IMR-90 (cell line): ENCODE measurements at regions not wholly inside any gene's neighbourhood (a gene's known extent, or its start where the extent isn't known, plus 50 kb on each side); places are given as distances from the start of the nearest gene placed in this dataset.

Experiments used
- ATAC-seq: fragments of 200-7000 bp; cut with Tn5 transposase; 2 replicates; pipeline ENCODE4 v1.9.1; 2020; ENCODE audit warnings: low read depth, mild to moderate bottlenecking, moderate library complexity
- BruUV-seq: library from RNA; stranded (reverse); fragments of 400-500 nt; replicated peaks from 2 replicates; lab custom pipeline; 2021; lab: Mats Ljungman, UMichigan
- CTCF ChIA-PET: fragments of 300-600 bp; formaldehyde crosslinking; extraction: SDS; loops from one replicate; lab custom pipeline; 2021; ENCODE audit warnings: antibody characterized with exemption; lab: Yijun Ruan, JAX
- POLR2A ChIA-PET: fragments of 300-600 bp; sonication (Branson Sonifier 250); formaldehyde crosslinking; loops from one replicate; lab custom pipeline; 2022; ENCODE audit warnings: antibody characterized with exemption; ENCODE audit not compliant: unreplicated experiment; lab: Charles Lee
- DNase-seq: peaks from one replicate; pipeline ENCODE4 v3.0.0; 2013
- H2AFZ ChIP-seq: replicated peaks from 2 replicates; pipeline ENCODE3; 2013; ENCODE audit warnings: low read length, mild to moderate bottlenecking; ENCODE audit not compliant: poor library complexity
- H2AK5ac ChIP-seq: 2 replicates; pipeline ENCODE4 v1.6.1; 2013; ENCODE audit warnings: low read depth, low read length, inconsistent platforms
- H2AK9ac ChIP-seq: replicated peaks from 2 replicates; pipeline ENCODE3; 2013; ENCODE audit warnings: mild to moderate bottlenecking, low read depth, low read length, moderate library complexity; ENCODE audit not compliant: poor library complexity
- H2BK120ac ChIP-seq: 2 replicates; pipeline ENCODE4 v1.6.1; 2013; ENCODE audit warnings: low read depth, low read length, inconsistent platforms
- H2BK15ac ChIP-seq: 3 replicates; pipeline ENCODE4 v1.6.1; 2013; ENCODE audit warnings: low read depth, low read length, inconsistent platforms
- H2BK20ac ChIP-seq: 2 replicates; pipeline ENCODE4 v1.6.1; 2013; ENCODE audit warnings: low read depth, mild to moderate bottlenecking, inconsistent platforms, low read length, moderate library complexity
- H2BK5ac ChIP-seq: 2 replicates; pipeline ENCODE4 v1.6.1; 2013; ENCODE audit warnings: mild to moderate bottlenecking, low read depth, low read length, inconsistent platforms; ENCODE audit not compliant: poor library complexity, severe bottlenecking
- H3K14ac ChIP-seq: replicated peaks from 2 replicates; pipeline ENCODE4 v1.6.1; 2013; ENCODE audit warnings: low read depth, low read length, inconsistent platforms
- H3K18ac ChIP-seq: 2 replicates; pipeline ENCODE4 v1.6.1; 2013; ENCODE audit warnings: low read depth, low read length, control low read depth
- H3K23ac ChIP-seq: 2 replicates; pipeline ENCODE4 v1.6.1; 2013; ENCODE audit warnings: low read depth, low read length, inconsistent platforms
- H3K27ac ChIP-seq: 2 replicates; pipeline ENCODE4 v1.5.1; 2013; ENCODE audit warnings: mild to moderate bottlenecking, control low read depth, low read length; ENCODE audit not compliant: insufficient read depth
- H3K27me3 ChIP-seq: 2 replicates; pipeline ENCODE4 v1.6.1; 2013; ENCODE audit warnings: low read length; ENCODE audit not compliant: control insufficient read depth, insufficient read depth
- H3K36me3 ChIP-seq: 2 replicates; pipeline ENCODE4 v1.6.1; 2013; ENCODE audit warnings: low read length, mixed read lengths; ENCODE audit not compliant: control insufficient read depth, insufficient read depth
- H3K4ac ChIP-seq: 2 replicates; pipeline ENCODE4 v1.6.1; 2013; ENCODE audit warnings: low read depth, low read length, inconsistent platforms
- H3K4me1 ChIP-seq: 2 replicates; pipeline ENCODE4 v1.6.1; 2013; ENCODE audit warnings: low read length, mixed read lengths; ENCODE audit not compliant: control insufficient read depth, insufficient read depth
- H3K4me2 ChIP-seq: 2 replicates; pipeline ENCODE4 v1.6.1; 2013; ENCODE audit warnings: low read depth, mild to moderate bottlenecking, control low read depth, low read length, moderate library complexity
- H3K4me3 ChIP-seq: 2 replicates; pipeline ENCODE4 v1.5.1; 2013; ENCODE audit warnings: low read depth, mild to moderate bottlenecking, control low read depth, low read length, moderate library complexity; ENCODE audit not compliant: insufficient read depth
- H3K56ac ChIP-seq: 2 replicates; pipeline ENCODE4 v1.6.1; 2013; ENCODE audit warnings: low read length, inconsistent platforms; ENCODE audit not compliant: insufficient read depth; ENCODE audit errors: extremely low read depth
- H3K79me1 ChIP-seq, 2 experiments: 2 replicates each; pipeline ENCODE4 v1.6.1; 2013; ENCODE audit warnings: low read length in 2 of 2, inconsistent platforms in 1 of 2, low read depth in 1 of 2
- H3K9ac ChIP-seq: 2 replicates; pipeline ENCODE4 v1.6.1; 2013; ENCODE audit warnings: low read depth, low read length, control low read depth
- H3K9me1 ChIP-seq: 2 replicates; pipeline ENCODE4 v1.6.1; 2013; ENCODE audit warnings: low read length, inconsistent platforms; ENCODE audit not compliant: insufficient read depth
- H3K9me3 ChIP-seq: 2 replicates; pipeline ENCODE4 v1.6.1; 2013; ENCODE audit warnings: low read length; ENCODE audit not compliant: control insufficient read depth, insufficient read depth
- H4K20me1 ChIP-seq: 2 replicates; pipeline ENCODE4 v1.6.1; 2013; ENCODE audit warnings: low read length, inconsistent platforms; ENCODE audit not compliant: insufficient read depth
- H4K5ac ChIP-seq: 2 replicates; pipeline ENCODE4 v1.6.1; 2013; ENCODE audit warnings: mild to moderate bottlenecking, low read depth, low read length, control low read depth
- H4K8ac ChIP-seq, 2 experiments: 2 replicates each; pipeline ENCODE4 v1.6.1; 2013; ENCODE audit warnings: low read depth in 2 of 2, low read length in 2 of 2, control low read depth in 1 of 2, inconsistent platforms in 1 of 2
- H4K91ac ChIP-seq: 2 replicates; pipeline ENCODE4 v1.6.1; 2013; ENCODE audit warnings: low read depth, low read length, inconsistent platforms; ENCODE audit not compliant: insufficient read depth
- FOS ChIP-seq: fragments of 150-350 bp; IDR thresholded peaks from 2 replicates; pipeline ENCODE4 v1.6.1; 2016; ENCODE audit warnings: low read depth, low read length
- MAFK ChIP-seq: IDR thresholded peaks from 2 replicates; pipeline ENCODE4 v1.6.1; 2012; ENCODE audit warnings: low read depth, low read length, improper control_type of control experiment
- MAZ ChIP-seq: IDR thresholded peaks from 2 replicates; pipeline ENCODE4 v1.6.1; 2012; ENCODE audit warnings: low read depth, mild to moderate bottlenecking, low read length, improper control_type of control experiment, moderate library complexity, borderline replicate concordance
- RCOR1 ChIP-seq: IDR thresholded peaks from 2 replicates; pipeline ENCODE4 v1.6.1; 2012; ENCODE audit warnings: mild to moderate bottlenecking, low read length, improper control_type of control experiment; ENCODE audit not compliant: insufficient replicate concordance
- RFX5 ChIP-seq: IDR thresholded peaks from 2 replicates; pipeline ENCODE4 v1.8.0; 2012; ENCODE audit warnings: low read depth, mild to moderate bottlenecking, low read length, moderate library complexity
- SMC3 ChIP-seq: fragments of 150-350 bp; IDR thresholded peaks from 2 replicates; pipeline ENCODE4 v1.6.1; 2016; ENCODE audit warnings: low read depth, mild to moderate bottlenecking, antibody characterized with exemption, low read length, moderate library complexity
- WGBS, 2 experiments: methylation state at CpG; one replicate each; pipeline versions ENCODE4 v1.1.5 to v1.1.7; 2013; ENCODE audit warnings: missing lambda C conversion rate in 2 of 2; ENCODE audit not compliant: insufficient read length in 1 of 2; ENCODE audit errors: extremely low coverage in 2 of 2; 5-methylcytosine and 5-hydroxymethylcytosine counted together
- dilution Hi-C: fragments of 300-500 bp; cut with HindIII; formaldehyde crosslinking; loops from one replicate; pipeline ENCODE4 v1.14.3; 2018; ENCODE audit warnings: low sequenced_read_pairs; ENCODE audit not compliant: unreplicated experiment
- in situ Hi-C: fragments of 300-500 bp; cut with MboI; formaldehyde crosslinking; loops from 3 replicates; pipeline ENCODE4 v1.14.3; 2019; ENCODE audit warnings: low sequenced_read_pairs, inconsistent platforms, mixed read lengths
- intact Hi-C: fragments of 100-400 bp; cut with micrococcal nuclease; formaldehyde crosslinking; loops from 2 replicates; pipeline ENCODE4 v1.10.0; 2022
- TF ChIP-seq, protein P1 (sequence below): conservative IDR thresholded peaks from 2 replicates; pipeline ENCODE4 v1.5.1; 2012; ENCODE audit warnings: mild to moderate bottlenecking, low read depth, low read length, improper control_type of control experiment
- TF ChIP-seq, protein P2 (sequence below): fragments of 150-350 bp; IDR thresholded peaks from 2 replicates; pipeline ENCODE4 v1.6.1; 2017; ENCODE audit warnings: mild to moderate bottlenecking, antibody characterized with exemption, low read length, low read depth

DNA sequence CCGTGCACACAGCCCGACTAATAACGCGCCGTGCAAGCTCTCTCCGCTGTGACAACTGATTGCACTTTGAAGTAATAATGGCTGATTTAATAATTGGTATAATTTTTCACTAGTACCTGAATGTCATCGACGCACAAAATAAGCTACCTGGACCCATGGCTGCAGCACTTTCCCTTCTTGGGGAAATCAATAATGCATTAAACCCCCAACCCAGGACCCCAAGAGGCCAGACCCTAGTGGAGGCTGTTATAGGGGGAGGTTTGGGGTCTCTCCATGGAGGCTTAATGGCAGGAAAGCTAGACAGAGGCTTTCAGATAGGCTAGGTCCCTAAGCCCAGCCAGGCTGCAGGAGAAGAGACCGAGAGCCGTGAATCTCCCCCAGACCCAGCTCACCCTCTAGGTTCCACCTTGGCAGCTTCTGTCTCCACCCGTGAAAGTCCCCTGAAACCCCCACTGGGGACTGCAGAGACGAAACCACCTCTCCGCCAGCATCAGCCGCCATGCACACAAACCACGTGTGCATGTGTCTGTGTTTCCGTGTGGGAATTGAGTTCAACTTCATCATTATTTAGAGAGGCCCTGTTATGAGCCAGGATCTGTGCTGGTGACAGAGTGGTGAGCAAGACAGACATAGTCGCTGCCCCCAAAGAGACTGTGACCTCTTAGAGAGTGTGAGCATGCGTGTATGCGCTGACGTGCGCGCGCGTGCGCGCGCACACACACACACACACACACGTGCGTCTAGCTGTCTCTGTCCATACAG is 168.6 kb upstream of the MVB12B start:
- Histone ChIP-seq H3K36me3 (no peaks in the 10 kb centered on the region), H2AFZ (no peak overlapping the region), H4K91ac (no peak overlapping the region), H2BK120ac (no peak overlapping the region), H3K56ac (no peak overlapping the region; the same call in 1 of the 2 replicates), H4K20me1 (no peaks in the 10 kb centered on the region), H3K4ac (no peak overlapping the region), H3K9me1 (no peaks in the 10 kb centered on the region), H3K4me1 (no peaks in the 10 kb centered on the region), H4K8ac (no peak overlapping the region), H2AK5ac (no peak overlapping the region), H3K9ac (no peak overlapping the region), H2BK5ac (no peak overlapping the region), H3K79me1 (no peaks in the 10 kb centered on the region), H3K27ac (no peak overlapping the region), H3K14ac (no peak overlapping the region), H3K4me2 (no peak overlapping the region), H4K5ac (no peak overlapping the region), H3K18ac (no peak overlapping the region), H3K9me3 (no peaks in the 10 kb centered on the region), H3K23ac (no peak overlapping the region), H2BK15ac (no peak overlapping the region), H2BK20ac (no peak overlapping the region), H2AK9ac (no peak overlapping the region), H3K27me3 (peaks cover 23% of the 10 kb centered on the region; the same call in 1 of the 2 replicates), H3K4me3 (no peak overlapping the region)
- ChIA-PET CTCF (no interaction called here), POLR2A (interaction anchor here (0.5 kb wide), 1 partner anchor 247 kb away, joined by 3 read pairs; no protein-coding TSS in a partner anchor)
- no peak for TF ChIP-seq RFX5
- TF ChIP-seq, protein P1, sequence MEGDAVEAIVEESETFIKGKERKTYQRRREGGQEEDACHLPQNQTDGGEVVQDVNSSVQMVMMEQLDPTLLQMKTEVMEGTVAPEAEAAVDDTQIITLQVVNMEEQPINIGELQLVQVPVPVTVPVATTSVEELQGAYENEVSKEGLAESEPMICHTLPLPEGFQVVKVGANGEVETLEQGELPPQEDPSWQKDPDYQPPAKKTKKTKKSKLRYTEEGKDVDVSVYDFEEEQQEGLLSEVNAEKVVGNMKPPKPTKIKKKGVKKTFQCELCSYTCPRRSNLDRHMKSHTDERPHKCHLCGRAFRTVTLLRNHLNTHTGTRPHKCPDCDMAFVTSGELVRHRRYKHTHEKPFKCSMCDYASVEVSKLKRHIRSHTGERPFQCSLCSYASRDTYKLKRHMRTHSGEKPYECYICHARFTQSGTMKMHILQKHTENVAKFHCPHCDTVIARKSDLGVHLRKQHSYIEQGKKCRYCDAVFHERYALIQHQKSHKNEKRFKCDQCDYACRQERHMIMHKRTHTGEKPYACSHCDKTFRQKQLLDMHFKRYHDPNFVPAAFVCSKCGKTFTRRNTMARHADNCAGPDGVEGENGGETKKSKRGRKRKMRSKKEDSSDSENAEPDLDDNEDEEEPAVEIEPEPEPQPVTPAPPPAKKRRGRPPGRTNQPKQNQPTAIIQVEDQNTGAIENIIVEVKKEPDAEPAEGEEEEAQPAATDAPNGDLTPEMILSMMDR: no peak
- no peak for TF ChIP-seq SMC3
- no peak for TF ChIP-seq FOS
- no peak for TF ChIP-seq RCOR1
- no peak for TF ChIP-seq MAZ
- TF ChIP-seq, protein P2, sequence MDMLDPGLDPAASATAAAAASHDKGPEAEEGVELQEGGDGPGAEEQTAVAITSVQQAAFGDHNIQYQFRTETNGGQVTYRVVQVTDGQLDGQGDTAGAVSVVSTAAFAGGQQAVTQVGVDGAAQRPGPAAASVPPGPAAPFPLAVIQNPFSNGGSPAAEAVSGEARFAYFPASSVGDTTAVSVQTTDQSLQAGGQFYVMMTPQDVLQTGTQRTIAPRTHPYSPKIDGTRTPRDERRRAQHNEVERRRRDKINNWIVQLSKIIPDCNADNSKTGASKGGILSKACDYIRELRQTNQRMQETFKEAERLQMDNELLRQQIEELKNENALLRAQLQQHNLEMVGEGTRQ: no peak
- no peak for TF ChIP-seq MAFK
- 72% methylated on average over 6 of the region's 29 CpGs; no CpG with 5 or more reads in 1 of the 2 experiments for WGBS, 2 experiments
- no TSS peak for BruUV-seq
- in situ Hi-C loops (no loop called here), intact Hi-C loops (no loop called here), dilution Hi-C loops (no loop called here)
- ATAC-seq: no peak
- no peak for DNase-seq
